AG20443 (cell line): ENCODE measurements at regions not wholly inside any gene's neighbourhood (a gene's known extent, or its start where the extent isn't known, plus 50 kb on each side); places are given as distances from the start of the nearest gene placed in this dataset.

Experiments
- DNase-seq: peaks from one replicate; pipeline ENCODE4 v3.0.0; 2012; ENCODE audit warnings: low spot score, mixed read lengths

- no peak for DNase-seq
Measured at GRCh38 chr3:107428051-107428858, 51.0 kb downstream of the CCDC54 start.

GRCh38 chr3:107429320-107430181, 52.3 kb downstream of the CCDC54 start:
- DNase-seq, result peak; percentile 95

- DNase-seq, result no peak
Measured at GRCh38 chr3:107430214-107430995, 53.2 kb downstream of the CCDC54 start.

GRCh38 chr3:107430996-107431245, 53.7 kb downstream of the CCDC54 start:
- DNase-seq, result no peak

- DNase-seq, result peak; percentile 83
Measured at GRCh38 chr3:107431246-107432012, 54.2 kb downstream of the CCDC54 start.

- DNase-seq, result peak; percentile 32
Measured at GRCh38 chr3:107432013-107432515, 54.8 kb downstream of the CCDC54 start.

GRCh38 chr3:107432646-107433045, 55.4 kb downstream of the CCDC54 start:
- DNase-seq, result no peak

- no peak for DNase-seq
Measured at GRCh38 chr3:107436029-107436428, 58.8 kb downstream of the CCDC54 start.

- no peak for DNase-seq
Measured at GRCh38 chr3:107438671-107439070, 61.4 kb downstream of the CCDC54 start.

GRCh38 chr3:107441617-107442016, 64.4 kb downstream of the CCDC54 start:
- DNase-seq, result no peak

- no peak for DNase-seq
Measured at GRCh38 chr3:107443461-107443860, 66.2 kb downstream of the CCDC54 start.

GRCh38 chr3:107446706-107447105, 69.5 kb downstream of the CCDC54 start:
- no peak for DNase-seq

- no peak for DNase-seq
Measured at GRCh38 chr3:107450254-107450893, 72.4 kb upstream of the BBX start.

GRCh38 chr3:107452436-107452835, 70.3 kb upstream of the BBX start:
- no peak for DNase-seq

GRCh38 chr3:107453504-107453903, 69.3 kb upstream of the BBX start:
- no peak for DNase-seq

- DNase-seq, result no peak
Measured at GRCh38 chr3:107455621-107456020, 67.1 kb upstream of the BBX start.

GRCh38 chr3:107456501-107456900, 66.3 kb upstream of the BBX start:
- DNase-seq, result no peak

- no peak for DNase-seq
Measured at GRCh38 chr3:107458871-107459270, 63.9 kb upstream of the BBX start.

- DNase-seq, result no peak
Measured at GRCh38 chr3:107461721-107462120, 61.0 kb upstream of the BBX start.

GRCh38 chr3:107464037-107464436, 58.7 kb upstream of the BBX start:
- DNase-seq, result no peak

GRCh38 chr3:107465064-107465631, 57.6 kb upstream of the BBX start:
- no peak for DNase-seq
